Stimulated activated CD4-positive, alpha-beta T cell treated with anti-CD3 and anti-CD28 coated beads, Interleukin-15, amount 100 ng/mL, for 48 hours (primary cell): ENCODE measurements at regions not wholly inside any gene's neighbourhood (a gene's known extent, or its start where the extent isn't known, plus 50 kb on each side); places are given as distances from the start of the nearest gene placed in this dataset.

ENCODE experiments used
- DNase-seq, 2 donors: peaks; one replicate each; pipeline ENCODE4 v3.0.0-alpha.2; 2020; ENCODE audit warnings: low read depth in 2 of 2

DNA sequence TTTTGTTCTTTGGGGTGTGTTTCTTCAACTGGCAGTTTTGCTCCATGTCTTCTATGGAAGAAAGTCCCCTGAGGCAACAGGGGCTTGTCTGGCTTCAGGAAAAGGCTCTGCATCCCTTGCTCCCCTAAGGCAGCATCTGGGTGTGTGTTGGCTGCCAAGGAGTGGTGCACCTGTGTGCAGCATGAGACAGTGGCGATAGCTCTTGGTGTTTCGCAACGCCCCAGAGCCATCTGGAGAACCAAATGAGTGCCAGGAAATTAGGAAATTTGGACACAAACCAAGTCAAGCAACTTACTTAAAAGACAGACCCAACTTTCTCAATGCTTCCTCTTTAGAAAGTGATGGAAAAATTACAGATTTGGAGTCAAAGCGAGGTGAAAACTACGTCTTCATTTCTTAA is 1044.4 kb upstream of the CNTNAP5 start:
- DNase-seq = no peak

DNA sequence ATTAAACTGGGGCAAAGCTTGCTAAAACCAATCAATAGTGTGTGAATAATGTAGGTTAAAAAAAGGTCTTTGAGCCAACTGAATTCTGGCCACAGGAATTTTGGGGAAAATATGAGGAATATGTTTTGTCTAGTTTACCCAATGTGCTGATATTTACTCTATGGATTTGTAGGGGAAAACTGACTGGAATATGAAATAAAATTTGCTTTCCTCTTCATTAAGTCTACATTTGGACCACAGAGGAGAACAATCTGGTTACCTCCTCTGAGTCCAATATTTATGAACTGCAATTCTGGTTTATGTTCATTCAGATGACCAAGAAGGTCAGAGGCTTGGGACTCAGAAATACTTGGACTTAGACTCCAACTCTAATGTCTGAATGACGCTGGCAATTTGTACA is 1042.2 kb upstream of the CNTNAP5 start:
- no peak for DNase-seq

GRCh38 chr2:122988395-122989221 is 1036.5 kb upstream of the CNTNAP5 start:
- no peak for DNase-seq

- no peak for DNase-seq
These were observed 1031.5 kb upstream of the CNTNAP5 start for GRCh38 chr2:122993592-122993991.

- no peak for DNase-seq
These were observed 1025.8 kb upstream of the CNTNAP5 start for GRCh38 chr2:122999258-122999657.

GRCh38 chr2:122999821-123000220 is 1025.3 kb upstream of the CNTNAP5 start:
- no peak for DNase-seq

- DNase-seq = no peak
These were observed 1022.3 kb upstream of the CNTNAP5 start for GRCh38 chr2:123002660-123003248.

- no peak for DNase-seq
These were observed 1009.9 kb upstream of the CNTNAP5 start for GRCh38 chr2:123015186-123015585.

GRCh38 chr2:123035541-123035940 is 989.5 kb upstream of the CNTNAP5 start:
- no peak for DNase-seq

DNA sequence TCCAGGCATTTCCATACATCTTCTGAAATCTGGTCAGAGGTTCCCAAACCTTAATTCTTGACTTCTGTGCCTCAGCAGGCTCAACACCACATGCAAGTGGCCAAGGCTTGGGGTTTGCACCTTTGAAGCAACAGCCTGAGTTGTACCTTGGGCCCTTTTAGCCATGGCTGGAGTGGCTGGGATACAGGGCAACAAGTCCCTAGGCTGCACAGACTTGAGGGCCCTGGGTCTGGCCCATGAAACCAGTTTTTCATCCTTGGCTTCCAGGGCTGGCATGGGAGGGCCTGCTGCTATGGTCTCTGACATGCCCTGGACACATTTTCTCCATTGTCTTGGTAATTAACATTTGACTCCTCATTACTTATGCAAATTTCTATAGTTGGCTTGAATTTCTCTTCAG is 988.8 kb upstream of the CNTNAP5 start:
- DNase-seq = no peak

DNA sequence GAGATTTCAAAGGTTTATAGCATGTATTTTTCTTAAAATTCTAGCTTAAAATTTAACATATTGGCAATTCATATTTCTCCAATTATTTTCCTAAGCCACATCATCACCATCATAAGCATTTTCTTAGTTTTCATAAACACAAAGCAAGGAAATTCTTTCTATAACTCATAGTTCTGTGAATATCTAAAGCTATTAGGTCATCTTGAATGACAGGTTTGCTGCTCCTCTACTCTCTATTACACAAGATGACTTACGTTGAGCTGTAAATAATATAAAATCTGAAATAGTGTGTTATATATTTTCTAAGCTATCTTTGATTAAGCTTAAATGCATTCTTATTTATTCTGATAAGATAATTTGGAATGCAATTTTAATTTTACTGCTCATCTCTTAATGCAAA is 984.6 kb upstream of the CNTNAP5 start:
- no peak for DNase-seq

GRCh38 chr2:123043458-123043857 is 981.6 kb upstream of the CNTNAP5 start:
- DNase-seq = no peak

GRCh38 chr2:123045713-123046112 is 979.4 kb upstream of the CNTNAP5 start:
- no peak for DNase-seq

DNA sequence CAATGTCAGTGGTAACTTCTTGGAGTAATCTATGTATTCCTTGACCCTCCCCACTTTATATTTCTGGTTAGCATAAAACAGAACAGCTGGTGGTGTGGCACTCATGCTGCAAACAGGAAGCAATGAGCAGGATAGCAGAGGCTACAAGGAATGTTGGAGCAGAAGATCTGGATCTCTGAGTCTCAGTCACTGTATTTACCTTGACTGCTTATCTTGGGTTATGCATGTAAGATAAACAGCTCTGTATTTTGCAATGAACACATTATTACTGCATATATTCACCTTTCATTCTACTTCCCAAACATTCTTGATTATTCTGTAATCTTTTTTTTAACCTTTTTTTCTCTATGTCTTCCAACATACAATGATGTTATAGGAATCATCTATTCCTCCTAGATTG is 977.9 kb upstream of the CNTNAP5 start:
- DNase-seq = no peak

DNA sequence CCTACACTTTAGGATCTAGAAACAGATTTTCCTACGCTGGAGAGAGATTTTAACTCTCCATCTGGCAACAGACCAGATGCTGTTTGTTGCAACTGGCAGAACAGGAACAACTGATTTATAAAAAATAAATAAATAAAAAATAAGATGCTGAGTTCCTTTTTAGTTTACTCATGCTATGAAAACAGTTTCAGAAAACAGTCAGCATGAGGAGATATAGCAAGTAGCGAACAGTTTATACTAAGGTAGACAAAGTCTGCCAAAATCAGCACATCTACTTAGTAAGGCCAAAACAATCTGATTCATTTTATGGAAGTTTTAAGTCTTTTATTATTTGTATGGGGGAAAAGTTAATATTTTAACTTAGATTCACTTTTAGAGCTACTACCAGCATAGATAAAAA is 974.0 kb upstream of the CNTNAP5 start:
- DNase-seq = no peak

DNA sequence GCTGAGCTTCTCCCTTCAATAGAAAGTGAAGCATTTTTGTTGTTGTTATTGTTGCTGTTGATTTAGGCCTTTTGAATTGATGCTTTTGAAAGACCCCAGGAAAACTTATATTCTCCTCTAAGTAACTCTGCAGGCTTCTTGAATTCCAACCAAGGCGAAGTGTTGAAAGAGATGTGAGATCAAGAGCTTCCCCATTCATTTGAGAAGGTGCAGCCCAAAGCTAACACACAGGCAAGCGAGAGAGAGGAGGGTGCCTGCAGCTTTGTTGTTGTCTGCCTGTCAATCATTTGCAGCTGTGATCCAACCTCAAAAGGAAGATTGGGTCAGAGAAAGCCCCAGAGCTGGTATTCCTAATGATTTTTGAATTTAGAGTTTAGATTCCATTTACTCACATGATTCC is 963.6 kb upstream of the CNTNAP5 start:
- no peak for DNase-seq

DNA sequence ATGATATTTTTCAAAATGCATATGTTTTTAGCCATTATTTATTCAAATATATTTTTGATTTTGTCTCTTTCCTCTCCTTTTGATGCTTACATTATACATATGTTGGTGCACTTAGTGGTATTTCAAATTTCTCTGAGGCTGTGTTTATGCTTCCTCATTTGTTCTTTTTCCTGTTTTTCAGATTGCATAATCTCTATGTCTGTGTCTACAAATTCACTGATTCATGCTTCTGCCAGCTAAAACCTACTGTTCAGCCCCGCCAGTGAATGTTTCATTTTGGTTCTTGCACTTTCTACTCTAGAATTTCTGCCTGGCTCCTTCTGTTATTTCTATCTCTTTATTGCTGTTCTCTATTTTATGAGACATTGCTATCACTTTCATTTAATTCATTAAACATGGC is 951.7 kb upstream of the CNTNAP5 start:
- DNase-seq = no peak

- no peak for DNase-seq
These were observed 951.1 kb upstream of the CNTNAP5 start for GRCh38 chr2:123073956-123074355.

- no peak for DNase-seq
These were observed 948.0 kb upstream of the CNTNAP5 start for GRCh38 chr2:123077101-123077500.

GRCh38 chr2:123080331-123080730 is 944.8 kb upstream of the CNTNAP5 start:
- DNase-seq = no peak

GRCh38 chr2:123085484-123085883 is 939.6 kb upstream of the CNTNAP5 start:
- DNase-seq = no peak

GRCh38 chr2:123086613-123087385 is 938.3 kb upstream of the CNTNAP5 start:
- DNase-seq = no peak

DNA sequence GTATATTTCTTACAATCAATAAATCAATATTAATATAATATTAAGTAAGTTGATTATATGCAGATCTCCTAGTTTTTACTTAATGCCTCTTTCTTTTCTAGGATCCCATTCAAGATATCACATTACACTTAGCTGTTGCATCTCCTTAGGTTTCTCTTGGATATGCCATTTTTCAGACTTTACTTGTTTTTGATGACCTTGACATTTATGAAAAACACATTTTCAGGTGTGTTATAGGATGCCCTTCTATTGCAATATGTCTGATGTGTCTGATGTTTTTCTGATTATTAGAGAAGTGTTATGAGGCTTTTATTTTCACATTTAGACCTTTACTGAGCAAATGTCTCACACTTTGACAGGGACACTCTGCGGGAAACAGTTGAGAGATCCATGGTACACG is 933.6 kb upstream of the CNTNAP5 start:
- no peak for DNase-seq
